ENCODE measurements at regions not wholly inside any gene's neighbourhood (a gene's known extent, or its start where the extent isn't known, plus 50 kb on each side); places are given as distances from the start of the nearest gene placed in this dataset.

GRCh38 chr20:11261533-11262000 lies 587.8 kb upstream of the JAG1 start:
- Histone ChIP-seq H4K5ac (ENCODE audit: low read depth, low read length) (0 out of 2 replicates have a peak overlapping the region, but pooled peaks have one; percentile 13), H3K9me3 (ENCODE audit: control insufficient read depth, insufficient read depth, low read length) (no peaks in the 10 kb centered on the region; the same call in 1 of the 2 replicates), H2AK9ac (replicated peaks; ENCODE audit: low read depth, low read length, poor library complexity) (peak overlapping the region; percentile 10), H2BK15ac (ENCODE audit: low read depth, low read length) (peak overlapping the region; percentile 34; the same call in 1 of the 3 replicates), H3K79me1 (ENCODE audit: low read depth in 1 of 2, low read length in 2 of 2) (no peaks in the 10 kb centered on the region), H3K9ac (ENCODE audit: low read depth, low read length) (no peak overlapping the region), H2BK5ac (ENCODE audit: low read depth, low read length, poor library complexity, severe bottlenecking) (no peak overlapping the region), H2BK20ac (ENCODE audit: low read depth, low read length) (no peak overlapping the region), H3K4ac (ENCODE audit: low read depth, low read length) (no peak overlapping the region; the same call in 1 of the 2 replicates), H3K14ac (replicated peaks; ENCODE audit: low read depth, low read length) (peak overlapping the region; percentile 54; the same call in 1 of the 2 replicates), H3K4me1 (ENCODE audit: control insufficient read depth, insufficient read depth, low read length) (peaks cover 6% of the 10 kb centered on the region), H3K18ac (ENCODE audit: low read depth, low read length) (no peak overlapping the region; the same call in 1 of the 2 replicates), H3K56ac (ENCODE audit: extremely low read depth, insufficient read depth, low read length) (no peak overlapping the region), H3K36me3 (ENCODE audit: control insufficient read depth, insufficient read depth, low read length) (no peaks in the 10 kb centered on the region), H2AFZ (replicated peaks; ENCODE audit: low read length, poor library complexity) (peak overlapping the region; percentile 57), H3K27ac (ENCODE audit: insufficient read depth, low read length) (no peak overlapping the region), H3K4me3 (ENCODE audit: insufficient read depth, low read depth, low read length) (no peak overlapping the region), H3K9me1 (ENCODE audit: insufficient read depth, low read length) (no peaks in the 10 kb centered on the region), H2BK120ac (ENCODE audit: low read depth, low read length) (peak overlapping the region; percentile 65; the same call in 1 of the 2 replicates), H4K8ac (ENCODE audit: low read depth in 2 of 2, low read length in 2 of 2) (peak overlapping the region; percentile 4 to 11; a peak in 2 of 4 replicates), H2AK5ac (ENCODE audit: low read depth, low read length) (0 out of 2 replicates have a peak overlapping the region, but pooled peaks have one; percentile 9), H4K91ac (ENCODE audit: insufficient read depth, low read depth, low read length) (no peak overlapping the region), H3K4me2 (ENCODE audit: low read depth, low read length) (no peak overlapping the region), H3K23ac (ENCODE audit: low read depth, low read length) (no peak overlapping the region), H4K20me1 (ENCODE audit: insufficient read depth, low read length) (no peaks in the 10 kb centered on the region), H3K27me3 (ENCODE audit: control insufficient read depth, insufficient read depth, low read length) (no peaks in the 10 kb centered on the region)
- ATAC-seq (ENCODE audit: low read depth) (peak; percentile 84), DNase-seq (peak; percentile 95)
- in situ Hi-C loops (cut with MboI; ENCODE audit: low sequenced_read_pairs) = no loop called here
- 0% methylated on average over 1 of the region's 5 CpGs; no CpG with 5 or more reads in 1 of the 2 experiments for WGBS, 2 experiments (ENCODE audit: extremely low coverage in 2 of 2, insufficient read length in 1 of 2)
- ChIA-PET POLR2A (ENCODE audit: unreplicated experiment) (interaction anchor here (0.6 kb wide), 1 partner anchor 753 kb away, joined by 3 read pairs; no protein-coding TSS in a partner anchor), CTCF (interaction anchor here (1.0 kb wide), 1 partner anchor 24 kb away, joined by 3 read pairs; no protein-coding TSS in a partner anchor)
- dilution Hi-C loops (cut with HindIII; ENCODE audit: low sequenced_read_pairs, unreplicated experiment) = no loop called here
- intact Hi-C loops (cut with micrococcal nuclease) = loop anchor here (10.0 kb wide), 1 partner anchor 277 kb away; no protein-coding TSS in a partner anchor
- no TSS peak for BruUV-seq (replicated peaks)
- TF ChIP-seq RCOR1 (IDR thresholded peaks at IDR 0.05; ENCODE audit: insufficient replicate concordance, low read length) = peak; percentile 40
- TF ChIP-seq CHD1 (IDR thresholded peaks at IDR 0.05; ENCODE audit: low read depth, low read length) = no peak
- TF ChIP-seq MAZ (IDR thresholded peaks at IDR 0.05; ENCODE audit: borderline replicate concordance, low read depth, low read length) = peak; percentile 70
- TF ChIP-seq POLR2A (IDR thresholded peaks at IDR 0.05; ENCODE audit: low read depth, low read length) = no peak
- 0 out of 2 replicates have a peak, but pooled peaks have one; percentile 13 for TF ChIP-seq MAFK (IDR thresholded peaks at IDR 0.05; ENCODE audit: low read depth, low read length)
- no peak for TF ChIP-seq RFX5 (IDR thresholded peaks at IDR 0.05; ENCODE audit: low read depth, low read length)
- TF ChIP-seq USF2 (IDR thresholded peaks at IDR 0.05; ENCODE audit: low read depth, low read length) = no peak
- TF ChIP-seq MXI1 (IDR thresholded peaks at IDR 0.05; ENCODE audit: borderline replicate concordance, low read depth, low read length) = no peak
- no peak for TF ChIP-seq CTCF (conservative IDR thresholded peaks at IDR 0.05; ENCODE audit: low read depth, low read length)
- no peak for TF ChIP-seq NFE2L2 (IDR thresholded peaks at IDR 0.05; ENCODE audit: low read depth, low read length)
- peak; percentile 18; the same call in 1 of the 2 replicates for TF ChIP-seq RAD21 (IDR thresholded peaks at IDR 0.05; ENCODE audit: low read length)
- TF ChIP-seq BHLHE40 (IDR thresholded peaks at IDR 0.05; ENCODE audit: low read depth, low read length) = peak; percentile 34; the same call in 1 of the 2 replicates
- TF ChIP-seq ELK1 (IDR thresholded peaks at IDR 0.05; ENCODE audit: borderline replicate concordance, low read depth, low read length) = no peak
- peak; percentile 69 for TF ChIP-seq CEBPB (IDR thresholded peaks at IDR 0.05; ENCODE audit: low read depth, low read length)
- peak; percentile 86 for TF ChIP-seq FOS (IDR thresholded peaks at IDR 0.05; ENCODE audit: low read depth, low read length)
